BJ (cell line): ENCODE measurements at regions not wholly inside any gene's neighbourhood (a gene's known extent, or its start where the extent isn't known, plus 50 kb on each side); places are given as distances from the start of the nearest gene placed in this dataset.

Source experiments
- CTCF ChIA-PET: fragments of 350-600 bp; formaldehyde crosslinking; extraction: SDS; loops from one replicate; lab custom pipeline; 2021; ENCODE audit warnings: antibody characterized with exemption, inconsistent platforms; lab: Yijun Ruan, JAX
- POLR2A ChIA-PET: fragments of 300-600 bp; sonication (Branson Sonifier 250); formaldehyde crosslinking; extraction: SDS; loops from one replicate; lab custom pipeline; 2021; ENCODE audit warnings: antibody characterized with exemption; lab: Charles Lee
- DNase-seq: peaks from one replicate; pipeline ENCODE4 v3.0.0-alpha.2; 2011; ENCODE audit warnings: low read depth
- H3K27me3 ChIP-seq: 2 replicates; pipeline ENCODE4 v1.6.0; 2011; ENCODE audit warnings: low read length; ENCODE audit not compliant: control insufficient read depth, insufficient read depth
- H3K36me3 ChIP-seq: 2 replicates; pipeline ENCODE4 v1.5.1; 2011; ENCODE audit warnings: low read length; ENCODE audit not compliant: control insufficient read depth, insufficient read depth
- H3K4me3 ChIP-seq: 2 replicates; pipeline ENCODE4 v1.5.1; 2011; ENCODE audit warnings: low read depth, mild to moderate bottlenecking, control low read depth, low read length
- CTCF ChIP-seq: IDR thresholded peaks from 2 replicates; pipeline ENCODE4 v1.5.1; 2011; ENCODE audit warnings: low read depth, mild to moderate bottlenecking, control low read depth, inconsistent platforms, low read length, moderate library complexity; ENCODE audit not compliant: insufficient read depth

- Histone ChIP-seq H3K27me3 (no peaks in the 10 kb centered on the region), H3K36me3 (no peaks in the 10 kb centered on the region), H3K4me3 (no peak overlapping the region)
- CTCF ChIA-PET: no interaction called here
- TF ChIP-seq CTCF: no peak
- POLR2A ChIA-PET: no interaction called here
- no peak for DNase-seq
Observed at GRCh38 chr2:185044323-185044874, 446.1 kb downstream of the ZNF804A start.

- ChIA-PET POLR2A (no interaction called here), CTCF (no interaction called here)
- no peak for DNase-seq
- Histone ChIP-seq H3K36me3 (no peaks in the 10 kb centered on the region), H3K27me3 (no peaks in the 10 kb centered on the region), H3K4me3 (no peak overlapping the region)
- TF ChIP-seq CTCF: no peak
Observed at GRCh38 chr2:185050804-185051203, 452.5 kb downstream of the ZNF804A start.

GRCh38 chr2:185063761-185064160 is 465.4 kb downstream of the ZNF804A start:
- CTCF ChIA-PET: no interaction called here
- no peak overlapping the region for H3K4me3 ChIP-seq

GRCh38 chr2:185066128-185066527 is 467.8 kb downstream of the ZNF804A start:
- H3K4me3 ChIP-seq: no peak overlapping the region

More at GRCh38 chr2:185063761-185064160, 465.4 kb downstream of the ZNF804A start:
- TF ChIP-seq CTCF: no peak
- H3K27me3 ChIP-seq: no peaks in the 10 kb centered on the region
- no peak for DNase-seq
- H3K36me3 ChIP-seq: no peaks in the 10 kb centered on the region
- POLR2A ChIA-PET: no interaction called here

GRCh38 chr2:185069107-185069506 is 470.8 kb downstream of the ZNF804A start:
- CTCF ChIA-PET: no interaction called here

More at GRCh38 chr2:185066128-185066527, 467.8 kb downstream of the ZNF804A start:
- Histone ChIP-seq H3K27me3 (no peaks in the 10 kb centered on the region), H3K36me3 (no peaks in the 10 kb centered on the region)
- ChIA-PET POLR2A (no interaction called here), CTCF (no interaction called here)
- no peak for DNase-seq
- TF ChIP-seq CTCF: no peak

More at GRCh38 chr2:185069107-185069506, 470.8 kb downstream of the ZNF804A start:
- H3K4me3 ChIP-seq: no peak overlapping the region
- no peaks in the 10 kb centered on the region for H3K36me3 ChIP-seq
- no peak for DNase-seq
- TF ChIP-seq CTCF: no peak
- POLR2A ChIA-PET: no interaction called here
- H3K27me3 ChIP-seq: no peaks in the 10 kb centered on the region
